SK-N-SH treated with all-trans-retinoic acid at 6 μM for 48 hours (cell line): ENCODE measurements at regions not wholly inside any gene's neighbourhood (a gene's known extent, or its start where the extent isn't known, plus 50 kb on each side); places are given as distances from the start of the nearest gene placed in this dataset.
"Not testable (repeated sequence)": the region's sequence is repeated elsewhere in the genome, so short reads cannot be mapped to it uniquely, and the experiment has no call there.

ENCODE experiments used
- ATAC-seq: fragments of 200-7000 bp; cut with Tn5 transposase; 3 replicates; pipeline ENCODE4 v1.9.1; 2020; ENCODE audit warnings: mild to moderate bottlenecking, moderate library complexity
- BACH2 ChIP-seq: fragments of 250-450 bp; sonication (Bioruptor Pico); IDR thresholded peaks from 2 replicates; pipeline ENCODE4 v1.9.0; 2021; ENCODE audit warnings: mild to moderate bottlenecking, borderline replicate concordance
- CREB5 ChIP-seq: fragments of 250-450 bp; sonication (Bioruptor Pico); IDR thresholded peaks from 2 replicates; pipeline ENCODE4 v1.5.1; 2020; ENCODE audit warnings: low read depth, mild to moderate bottlenecking, moderate library complexity
- CSDC2 ChIP-seq: fragments of 250-450 bp; sonication (Bioruptor Pico); IDR thresholded peaks from 2 replicates; pipeline ENCODE4 v1.5.0; 2020; ENCODE audit warnings: mild to moderate bottlenecking, moderate library complexity
- CSRNP3 ChIP-seq: fragments of 250-450 bp; sonication (Bioruptor Pico); IDR thresholded peaks from 2 replicates; pipeline ENCODE4 v1.5.1; 2021; ENCODE audit warnings: mild to moderate bottlenecking, moderate library complexity
- ESRRG ChIP-seq: fragments of 250-450 bp; sonication (Bioruptor Pico); IDR thresholded peaks from 2 replicates; pipeline ENCODE4 v1.6.1; 2021; ENCODE audit warnings: mild to moderate bottlenecking
- GLIS3 ChIP-seq: fragments of 250-450 bp; sonication (Bioruptor Pico); IDR thresholded peaks from 2 replicates; pipeline ENCODE4 v1.5.0; 2020; ENCODE audit warnings: mild to moderate bottlenecking, moderate library complexity
- ISL1 ChIP-seq: fragments of 250-450 bp; sonication (Bioruptor Pico); IDR thresholded peaks from 2 replicates; pipeline ENCODE4 v2.1.2; 2022; ENCODE audit warnings: mild to moderate bottlenecking, moderate library complexity
- OSR1 ChIP-seq: fragments of 250-450 bp; sonication (Bioruptor Pico); IDR thresholded peaks from 2 replicates; pipeline ENCODE4 v1.8.0; 2022; ENCODE audit warnings: moderate library complexity, mild to moderate bottlenecking, inconsistent platforms
- POU6F1 ChIP-seq: fragments of 250-450 bp; sonication (Bioruptor Pico); IDR thresholded peaks from 2 replicates; pipeline ENCODE4 v1.8.0; 2021; ENCODE audit warnings: low read depth, mild to moderate bottlenecking, moderate library complexity, borderline replicate concordance
- PPARA ChIP-seq: fragments of 250-450 bp; sonication (Bioruptor Pico); IDR thresholded peaks from 2 replicates; pipeline ENCODE4 v1.5.0; 2020; ENCODE audit warnings: mild to moderate bottlenecking, borderline replicate concordance
- SNAI2 ChIP-seq: fragments of 250-450 bp; sonication (Bioruptor Pico); IDR thresholded peaks from 2 replicates; pipeline ENCODE4 v1.5.0; 2020; ENCODE audit warnings: mild to moderate bottlenecking, moderate library complexity
- TCF4 ChIP-seq: fragments of 250-450 bp; sonication (Bioruptor Pico); IDR thresholded peaks from 2 replicates; pipeline ENCODE4 v1.8.0; 2021; ENCODE audit warnings: mild to moderate bottlenecking, moderate library complexity, borderline replicate concordance
- TOX ChIP-seq: fragments of 250-450 bp; sonication (Bioruptor Pico); IDR thresholded peaks from 2 replicates; pipeline ENCODE4 v1.8.0; 2021; ENCODE audit warnings: mild to moderate bottlenecking, moderate library complexity, borderline replicate concordance
- ZC3H10 ChIP-seq: fragments of 250-450 bp; sonication (Bioruptor Pico); IDR thresholded peaks from 2 replicates; pipeline ENCODE4 v1.5.1; 2021; ENCODE audit warnings: mild to moderate bottlenecking, moderate library complexity
- ZFP3 ChIP-seq: fragments of 250-450 bp; sonication (Bioruptor Pico); IDR thresholded peaks from 2 replicates; pipeline ENCODE4 v1.5.0; 2020; ENCODE audit warnings: mild to moderate bottlenecking, moderate library complexity
- ZFP30 ChIP-seq: fragments of 450-650 bp; formaldehyde crosslinking; IDR thresholded peaks from 2 replicates; pipeline ENCODE4 v1.5.0; 2022; ENCODE audit warnings: mild to moderate bottlenecking, moderate library complexity
- ZNF565 ChIP-seq: fragments of 450-650 bp; formaldehyde crosslinking; conservative IDR thresholded peaks from 2 replicates; pipeline ENCODE4 v1.5.0; 2020; ENCODE audit warnings: low read depth, mild to moderate bottlenecking, moderate library complexity
- ZNF70 ChIP-seq: fragments of 450-650 bp; formaldehyde crosslinking; IDR thresholded peaks from 2 replicates; pipeline ENCODE4 v1.5.0; 2020; ENCODE audit warnings: mild to moderate bottlenecking, moderate library complexity
- ZNF8 ChIP-seq: fragments of 450-650 bp; formaldehyde crosslinking; IDR thresholded peaks from 2 replicates; pipeline ENCODE4 v1.5.0; 2020; ENCODE audit warnings: mild to moderate bottlenecking, moderate library complexity
- TF ChIP-seq, protein P1 (sequence below): fragments of 250-450 bp; sonication (Bioruptor Pico); IDR thresholded peaks from 2 replicates; pipeline ENCODE4 v1.8.0; 2020; ENCODE audit warnings: mild to moderate bottlenecking, moderate library complexity, borderline replicate concordance
- TF ChIP-seq, protein P2 (sequence below): fragments of 250-450 bp; sonication (Bioruptor Pico); IDR thresholded peaks from 2 replicates; pipeline ENCODE4 v1.5.0; 2020; ENCODE audit warnings: mild to moderate bottlenecking, moderate library complexity

DNA sequence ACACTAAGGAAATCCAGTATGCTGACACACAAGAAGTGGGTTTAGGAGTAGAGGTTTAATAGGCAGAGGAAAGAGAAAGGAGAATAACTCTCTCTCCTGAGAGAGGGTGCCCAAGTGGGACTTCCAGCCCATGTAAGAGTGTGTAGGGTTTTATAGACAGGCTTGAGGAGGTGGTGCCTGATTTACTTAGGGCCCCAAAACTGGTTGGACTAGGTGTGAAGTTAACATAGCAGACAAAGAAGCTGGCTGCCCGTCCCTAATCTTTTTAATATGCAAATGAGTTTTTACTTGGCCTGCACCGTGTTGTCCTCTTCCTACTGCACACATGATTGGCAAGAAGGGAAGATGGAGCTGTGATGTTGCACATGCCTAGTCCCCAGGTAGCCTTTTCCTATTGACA lies 752.5 kb upstream of the SLITRK5 start:
- TF ChIP-seq ZFP30 (CRISPR knock-in tag) (no peak), ESRRG (CRISPR knock-in tag) (no peak), CSRNP3 (CRISPR knock-in tag) (no peak), CREB5 (CRISPR knock-in tag) (no peak), ZFP3 (CRISPR knock-in tag) (no peak), CSDC2 (CRISPR knock-in tag) (no peak), TOX (no peak), ZNF8 (CRISPR knock-in tag) (no peak), ZNF565 (CRISPR knock-in tag) (no peak), ZNF70 (CRISPR knock-in tag) (no peak), ZC3H10 (CRISPR knock-in tag) (no peak), POU6F1 (CRISPR knock-in tag) (no peak)
- ATAC-seq, result no peak

DNA sequence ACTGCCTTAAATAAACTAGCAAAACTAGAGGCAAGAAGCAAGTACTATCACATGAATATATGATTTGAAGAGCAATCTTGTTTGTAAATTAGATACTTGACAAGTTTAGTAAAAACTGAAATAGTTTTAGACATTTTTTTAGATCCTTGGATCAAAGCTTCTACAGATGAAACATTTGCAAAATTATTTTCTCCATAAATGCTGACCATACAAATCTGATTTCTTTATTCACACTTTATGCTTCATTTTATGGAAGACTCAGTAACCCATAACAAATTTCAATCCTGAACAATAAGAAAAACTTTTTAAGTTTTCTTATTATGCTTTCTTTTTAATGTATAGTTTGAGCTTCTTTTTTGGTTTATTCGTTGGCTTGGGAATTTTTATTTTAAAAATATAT lies 750.2 kb upstream of the SLITRK5 start:
- no peak for ATAC-seq

GRCh38 chr13:86922936-86923335 lies 748.2 kb upstream of the SLITRK5 start:
- no peak for ATAC-seq
- TF ChIP-seq ZFP30 (CRISPR knock-in tag) (no peak), CREB5 (CRISPR knock-in tag) (no peak), TCF4 (CRISPR knock-in tag) (no peak), OSR1 (CRISPR knock-in tag) (no peak), BACH2 (no peak), ESRRG (CRISPR knock-in tag) (no peak), SNAI2 (CRISPR knock-in tag) (no peak), CSRNP3 (CRISPR knock-in tag) (no peak), TOX (no peak), ZFP3 (CRISPR knock-in tag) (no peak), ZNF565 (CRISPR knock-in tag) (no peak), ZC3H10 (CRISPR knock-in tag) (no peak), ISL1 (CRISPR knock-in tag) (no peak), GLIS3 (CRISPR knock-in tag) (no peak), PPARA (CRISPR knock-in tag) (no peak), ZNF70 (CRISPR knock-in tag) (no peak)
- TF ChIP-seq, protein P1, sequence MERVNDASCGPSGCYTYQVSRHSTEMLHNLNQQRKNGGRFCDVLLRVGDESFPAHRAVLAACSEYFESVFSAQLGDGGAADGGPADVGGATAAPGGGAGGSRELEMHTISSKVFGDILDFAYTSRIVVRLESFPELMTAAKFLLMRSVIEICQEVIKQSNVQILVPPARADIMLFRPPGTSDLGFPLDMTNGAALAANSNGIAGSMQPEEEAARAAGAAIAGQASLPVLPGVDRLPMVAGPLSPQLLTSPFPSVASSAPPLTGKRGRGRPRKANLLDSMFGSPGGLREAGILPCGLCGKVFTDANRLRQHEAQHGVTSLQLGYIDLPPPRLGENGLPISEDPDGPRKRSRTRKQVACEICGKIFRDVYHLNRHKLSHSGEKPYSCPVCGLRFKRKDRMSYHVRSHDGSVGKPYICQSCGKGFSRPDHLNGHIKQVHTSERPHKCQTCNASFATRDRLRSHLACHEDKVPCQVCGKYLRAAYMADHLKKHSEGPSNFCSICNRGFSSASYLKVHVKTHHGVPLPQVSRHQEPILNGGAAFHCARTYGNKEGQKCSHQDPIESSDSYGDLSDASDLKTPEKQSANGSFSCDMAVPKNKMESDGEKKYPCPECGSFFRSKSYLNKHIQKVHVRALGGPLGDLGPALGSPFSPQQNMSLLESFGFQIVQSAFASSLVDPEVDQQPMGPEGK (CRISPR knock-in tag), result no peak
- TF ChIP-seq, protein P2, sequence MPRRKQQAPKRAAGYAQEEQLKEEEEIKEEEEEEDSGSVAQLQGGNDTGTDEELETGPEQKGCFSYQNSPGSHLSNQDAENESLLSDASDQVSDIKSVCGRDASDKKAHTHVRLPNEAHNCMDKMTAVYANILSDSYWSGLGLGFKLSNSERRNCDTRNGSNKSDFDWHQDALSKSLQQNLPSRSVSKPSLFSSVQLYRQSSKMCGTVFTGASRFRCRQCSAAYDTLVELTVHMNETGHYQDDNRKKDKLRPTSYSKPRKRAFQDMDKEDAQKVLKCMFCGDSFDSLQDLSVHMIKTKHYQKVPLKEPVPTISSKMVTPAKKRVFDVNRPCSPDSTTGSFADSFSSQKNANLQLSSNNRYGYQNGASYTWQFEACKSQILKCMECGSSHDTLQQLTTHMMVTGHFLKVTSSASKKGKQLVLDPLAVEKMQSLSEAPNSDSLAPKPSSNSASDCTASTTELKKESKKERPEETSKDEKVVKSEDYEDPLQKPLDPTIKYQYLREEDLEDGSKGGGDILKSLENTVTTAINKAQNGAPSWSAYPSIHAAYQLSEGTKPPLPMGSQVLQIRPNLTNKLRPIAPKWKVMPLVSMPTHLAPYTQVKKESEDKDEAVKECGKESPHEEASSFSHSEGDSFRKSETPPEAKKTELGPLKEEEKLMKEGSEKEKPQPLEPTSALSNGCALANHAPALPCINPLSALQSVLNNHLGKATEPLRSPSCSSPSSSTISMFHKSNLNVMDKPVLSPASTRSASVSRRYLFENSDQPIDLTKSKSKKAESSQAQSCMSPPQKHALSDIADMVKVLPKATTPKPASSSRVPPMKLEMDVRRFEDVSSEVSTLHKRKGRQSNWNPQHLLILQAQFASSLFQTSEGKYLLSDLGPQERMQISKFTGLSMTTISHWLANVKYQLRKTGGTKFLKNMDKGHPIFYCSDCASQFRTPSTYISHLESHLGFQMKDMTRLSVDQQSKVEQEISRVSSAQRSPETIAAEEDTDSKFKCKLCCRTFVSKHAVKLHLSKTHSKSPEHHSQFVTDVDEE (CRISPR knock-in tag), result no peak

More for the DNA sequence above, 750.2 kb upstream of the SLITRK5 start:
- TF ChIP-seq CSRNP3 (CRISPR knock-in tag) (no peak), BACH2 (no peak), ISL1 (CRISPR knock-in tag) (no peak), ZFP3 (CRISPR knock-in tag) (no peak)

- not testable (repeated sequence) for ATAC-seq
Observed at GRCh38 chr13:86926916-86927315, 744.3 kb upstream of the SLITRK5 start.
